Skeletal muscle satellite cell (primary cell): ENCODE measurements at regions not wholly inside any gene's neighbourhood (a gene's known extent, or its start where the extent isn't known, plus 50 kb on each side); places are given as distances from the start of the nearest gene placed in this dataset.
"Not testable (repeated sequence)": the region's sequence is repeated elsewhere in the genome, so short reads cannot be mapped to it uniquely, and the experiment has no call there.

Experiments
- H3K27me3 ChIP-seq: 2 replicates; pipeline ENCODE4 v1.7.0; 2013; ENCODE audit warnings: low read length; ENCODE audit not compliant: control insufficient read depth, insufficient read depth
- H3K36me3 ChIP-seq: 2 replicates; pipeline ENCODE4 v1.7.0; 2013; ENCODE audit warnings: mild to moderate bottlenecking, control low read depth, low read length; ENCODE audit not compliant: insufficient read depth
- H3K4me1 ChIP-seq: 2 replicates; pipeline ENCODE4 v1.7.0; 2013; ENCODE audit warnings: low read length; ENCODE audit not compliant: control insufficient read depth, insufficient read depth
- H3K4me2 ChIP-seq: 2 replicates; pipeline ENCODE4 v1.7.0; 2013; ENCODE audit warnings: mild to moderate bottlenecking, low read length
- H3K4me3 ChIP-seq: 2 replicates; pipeline ENCODE4 v1.7.0; 2013; ENCODE audit warnings: low read length
- H3K9ac ChIP-seq: 2 replicates; pipeline ENCODE4 v1.7.0; 2013; ENCODE audit warnings: mild to moderate bottlenecking, low read depth, low read length, moderate library complexity
- H3K9me3 ChIP-seq: replicated peaks from 2 replicates; pipeline ENCODE4 v1.7.0; 2013; ENCODE audit warnings: mild to moderate bottlenecking, control low read depth, low read length

GRCh38 chr15:22519213-22519612 is 60.5 kb downstream of the GOLGA6L22 start:
- not testable (repeated sequence) for H3K4me2 ChIP-seq, H3K36me3 ChIP-seq, H3K9me3 ChIP-seq, H3K9ac ChIP-seq, H3K27me3 ChIP-seq, H3K4me1 ChIP-seq, H3K4me3 ChIP-seq

DNA sequence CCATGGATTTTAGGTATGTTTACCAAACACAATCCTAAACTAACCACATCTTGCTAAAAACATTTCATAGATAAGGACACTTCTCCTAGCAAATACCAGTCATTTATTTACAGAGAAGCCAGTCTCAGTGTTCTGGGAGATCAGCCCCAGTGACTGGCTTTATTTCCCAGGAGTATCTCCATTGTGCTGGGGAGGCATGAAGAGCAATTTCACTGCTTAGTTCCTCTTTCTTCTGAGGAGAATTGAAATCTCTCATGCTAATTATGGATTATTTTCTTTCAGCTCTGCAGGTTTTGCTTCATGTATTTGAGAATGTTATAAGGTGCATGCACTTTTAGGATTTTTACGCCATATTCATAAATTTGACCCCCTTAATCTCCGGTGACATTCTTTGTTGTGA is 67.8 kb downstream of the GOLGA6L22 start:
- H3K9me3 ChIP-seq, H3K27me3 ChIP-seq, H3K4me1 ChIP-seq, H3K4me3 ChIP-seq, H3K4me2 ChIP-seq, H3K9ac ChIP-seq, H3K36me3 ChIP-seq: not testable (repeated sequence)

GRCh38 chr15:22527016-22527415 is 68.3 kb downstream of the GOLGA6L22 start:
- H3K9ac ChIP-seq, H3K27me3 ChIP-seq, H3K36me3 ChIP-seq, H3K4me2 ChIP-seq, H3K4me1 ChIP-seq, H3K4me3 ChIP-seq, H3K9me3 ChIP-seq: not testable (repeated sequence)

DNA sequence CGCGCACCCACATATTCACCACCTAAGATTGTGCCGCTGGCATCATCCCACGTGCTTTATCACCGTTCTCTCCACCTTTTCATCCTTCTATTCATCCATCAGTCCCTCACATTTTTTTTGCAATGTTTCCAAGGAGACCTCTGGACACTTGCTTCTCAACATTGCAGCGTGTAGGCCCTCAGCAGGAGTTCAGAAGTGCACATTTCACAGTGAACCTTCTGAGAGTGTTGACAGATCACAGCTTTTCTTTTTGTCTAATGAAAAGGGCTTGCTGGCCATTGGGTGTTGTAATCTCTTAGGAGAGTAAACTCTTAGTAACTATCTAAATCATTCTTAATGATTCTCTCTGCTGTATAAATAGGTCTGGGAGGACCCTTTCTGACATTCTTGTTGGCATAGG is 70.5 kb downstream of the GOLGA6L22 start:
- H3K36me3 ChIP-seq, H3K4me2 ChIP-seq, H3K9me3 ChIP-seq, H3K27me3 ChIP-seq, H3K9ac ChIP-seq, H3K4me1 ChIP-seq, H3K4me3 ChIP-seq: not testable (repeated sequence)

DNA sequence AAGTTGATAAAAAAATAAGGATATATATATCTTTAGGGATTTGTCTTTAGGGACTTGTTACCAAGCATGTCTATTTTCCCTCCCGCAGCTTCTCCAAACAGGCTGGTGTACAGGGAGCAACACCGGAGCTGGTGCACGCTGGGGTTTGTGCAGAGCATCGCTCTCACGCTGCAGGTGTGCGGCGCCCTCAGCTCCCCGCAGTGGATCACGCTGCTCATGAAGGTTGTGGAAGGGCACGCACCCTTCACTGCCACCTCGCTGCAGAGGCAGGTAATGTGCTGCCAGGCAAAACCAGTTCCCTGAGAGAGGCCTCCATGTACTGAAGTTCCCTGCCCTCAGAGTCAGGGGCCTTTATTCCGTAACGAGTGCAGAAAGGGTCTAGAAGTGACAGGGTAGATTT is 101.0 kb downstream of the GOLGA6L22 start:
- not testable (repeated sequence) for H3K27me3 ChIP-seq, H3K36me3 ChIP-seq, H3K9ac ChIP-seq, H3K9me3 ChIP-seq, H3K4me2 ChIP-seq, H3K4me3 ChIP-seq, H3K4me1 ChIP-seq

DNA sequence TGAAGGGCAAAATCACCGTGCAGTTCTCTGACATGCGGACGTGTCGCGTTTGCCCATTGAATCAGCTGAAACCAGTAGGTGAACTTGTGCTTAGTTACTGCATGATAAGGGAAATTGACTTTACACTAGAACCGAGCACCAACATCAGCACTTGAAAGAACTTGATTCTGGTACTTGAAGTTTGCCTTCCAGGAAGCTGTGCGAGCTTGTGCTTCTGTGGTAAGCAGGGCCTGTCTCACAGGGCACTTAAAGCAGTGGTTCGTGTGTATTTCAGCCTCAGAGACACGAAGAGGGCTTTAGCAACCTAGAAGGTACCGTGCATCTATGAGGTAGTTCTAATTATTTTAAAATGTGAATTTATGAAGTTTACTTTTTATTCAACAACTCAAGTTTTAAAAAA is 103.0 kb downstream of the GOLGA6L22 start:
- H3K4me2 ChIP-seq, H3K36me3 ChIP-seq, H3K9me3 ChIP-seq: not testable (repeated sequence)

DNA sequence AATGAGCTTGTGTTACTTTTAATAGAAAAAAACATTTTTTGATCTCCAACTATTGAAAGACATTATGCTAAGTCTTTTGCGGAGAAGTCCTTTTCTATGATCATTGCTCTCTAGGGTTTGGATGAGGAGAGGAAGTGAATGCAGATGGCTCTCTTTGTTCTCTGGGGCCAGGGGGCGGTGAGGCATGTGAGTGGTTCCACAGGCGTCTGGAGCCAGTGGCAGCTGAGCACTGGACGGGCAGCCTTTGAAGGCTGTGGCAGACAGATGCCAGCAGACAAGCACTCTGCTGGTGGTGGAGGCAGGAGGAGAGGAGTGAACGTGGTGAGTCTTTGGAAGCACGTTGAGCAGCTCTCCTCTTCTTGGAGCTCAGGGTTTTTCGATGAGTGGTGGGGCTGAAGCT is 107.8 kb downstream of the GOLGA6L22 start:
- not testable (repeated sequence) for H3K9ac ChIP-seq, H3K27me3 ChIP-seq, H3K36me3 ChIP-seq, H3K4me3 ChIP-seq, H3K4me1 ChIP-seq, H3K9me3 ChIP-seq, H3K4me2 ChIP-seq

More for the DNA sequence above, 103.0 kb downstream of the GOLGA6L22 start:
- not testable (repeated sequence) for H3K4me1 ChIP-seq, H3K9ac ChIP-seq, H3K4me3 ChIP-seq, H3K27me3 ChIP-seq

GRCh38 chr15:22569486-22569885 is 110.8 kb downstream of the GOLGA6L22 start:
- not testable (repeated sequence) for H3K27me3 ChIP-seq, H3K4me2 ChIP-seq, H3K9me3 ChIP-seq, H3K4me3 ChIP-seq, H3K9ac ChIP-seq, H3K36me3 ChIP-seq, H3K4me1 ChIP-seq

- not testable (repeated sequence) for H3K36me3 ChIP-seq, H3K4me2 ChIP-seq, H3K4me1 ChIP-seq, H3K9ac ChIP-seq, H3K27me3 ChIP-seq, H3K4me3 ChIP-seq, H3K9me3 ChIP-seq
These were observed 113.5 kb downstream of the GOLGA6L22 start for GRCh38 chr15:22572152-22572735.

- H3K27me3 ChIP-seq, H3K4me2 ChIP-seq, H3K9me3 ChIP-seq, H3K36me3 ChIP-seq, H3K4me3 ChIP-seq, H3K4me1 ChIP-seq, H3K9ac ChIP-seq: not testable (repeated sequence)
These were observed 114.1 kb downstream of the GOLGA6L22 start for GRCh38 chr15:22572792-22573191.

DNA sequence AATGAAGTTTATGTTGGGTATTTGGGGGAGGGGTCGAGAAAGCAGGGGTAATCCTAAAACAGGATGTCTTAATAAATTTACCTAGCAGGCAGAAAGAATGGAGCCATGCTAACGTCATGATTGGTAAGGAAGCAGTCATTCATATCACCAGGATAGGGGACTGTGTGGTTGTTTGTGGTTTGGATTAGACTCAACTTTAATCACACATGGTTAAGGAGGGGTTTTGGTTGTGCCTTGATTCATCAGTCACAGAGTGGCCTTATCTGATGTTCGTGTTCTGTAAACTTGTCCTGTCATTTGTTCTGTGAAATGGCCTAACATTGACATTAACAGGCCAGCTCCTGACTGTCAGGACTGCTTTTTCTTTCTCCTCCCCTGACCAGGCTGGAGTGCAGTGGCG is 119.1 kb downstream of the GOLGA6L22 start:
- not testable (repeated sequence) for H3K4me3 ChIP-seq, H3K4me1 ChIP-seq, H3K4me2 ChIP-seq

DNA sequence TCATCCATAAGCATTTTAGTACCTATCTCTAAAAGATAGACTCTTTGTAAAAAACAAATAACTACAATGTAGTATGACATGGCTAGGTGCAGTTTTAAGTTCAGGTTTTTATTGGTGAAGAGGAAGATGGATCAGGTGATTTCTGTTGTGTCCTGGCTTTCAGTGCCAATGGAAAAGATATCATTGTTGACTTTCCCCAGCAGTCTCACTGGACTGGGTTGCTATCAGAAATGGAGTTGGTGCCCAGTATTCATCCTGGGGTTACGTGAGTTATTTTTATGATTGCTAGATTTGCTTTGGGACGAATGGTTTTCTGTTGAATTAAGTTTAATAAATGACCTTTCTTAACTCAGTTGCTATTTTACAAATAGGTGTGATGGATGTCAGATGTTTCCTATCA is 120.5 kb downstream of the GOLGA6L22 start:
- not testable (repeated sequence) for H3K27me3 ChIP-seq, H3K4me2 ChIP-seq, H3K36me3 ChIP-seq, H3K4me1 ChIP-seq, H3K9ac ChIP-seq, H3K9me3 ChIP-seq, H3K4me3 ChIP-seq

More for the DNA sequence above, 119.1 kb downstream of the GOLGA6L22 start:
- not testable (repeated sequence) for H3K9ac ChIP-seq, H3K9me3 ChIP-seq, H3K36me3 ChIP-seq, H3K27me3 ChIP-seq

- H3K36me3 ChIP-seq: not testable (repeated sequence)
These were observed 128.7 kb downstream of the GOLGA6L22 start for GRCh38 chr15:22587391-22587790.

More at GRCh38 chr15:22587391-22587790, 128.7 kb downstream of the GOLGA6L22 start:
- not testable (repeated sequence) for H3K4me3 ChIP-seq, H3K9me3 ChIP-seq, H3K27me3 ChIP-seq, H3K9ac ChIP-seq, H3K4me2 ChIP-seq, H3K4me1 ChIP-seq
